Fibroblast of the aortic adventitia (primary cell): ENCODE measurements at regions not wholly inside any gene's neighbourhood (a gene's known extent, or its start where the extent isn't known, plus 50 kb on each side); places are given as distances from the start of the nearest gene placed in this dataset.
"Not testable (repeated sequence)": the region's sequence is repeated elsewhere in the genome, so short reads cannot be mapped to it uniquely, and the experiment has no call there.

Experiments used
- DNase-seq: peaks from one replicate; pipeline ENCODE4 v3.0.0-alpha.2; 2010; ENCODE audit warnings: low read depth
- H3K4me3 ChIP-seq: 2 replicates; pipeline ENCODE4 v1.5.1; 2011; ENCODE audit warnings: low read depth, mild to moderate bottlenecking, control low read depth, low read length, moderate library complexity
- CTCF ChIP-seq: IDR thresholded peaks from 2 replicates; pipeline ENCODE4 v1.5.1; 2011; ENCODE audit warnings: mild to moderate bottlenecking, low read length, control low read depth, inconsistent platforms; ENCODE audit not compliant: insufficient read depth

DNA sequence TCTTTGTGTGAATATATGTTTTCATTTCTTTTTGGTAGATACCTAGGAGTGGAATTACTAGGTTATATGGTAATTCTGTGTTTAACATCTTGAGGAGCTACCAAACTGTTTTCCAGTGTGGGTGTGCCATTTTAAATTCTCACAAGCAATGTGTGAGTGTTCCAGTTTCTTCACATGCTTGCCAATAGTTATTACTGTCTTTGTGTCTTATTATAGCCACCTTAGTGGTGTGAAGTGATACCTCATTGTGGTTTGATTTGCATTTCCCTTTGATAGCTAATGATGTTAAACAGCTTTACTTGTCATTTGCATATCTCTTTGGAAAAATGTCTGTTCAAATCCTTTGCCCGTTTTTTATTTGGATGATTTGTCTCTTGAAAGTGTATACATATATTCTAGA, 513.0 kb downstream of the TMEM38B start:
- no peak overlapping the region for H3K4me3 ChIP-seq
- no peak for TF ChIP-seq CTCF
- no peak for DNase-seq

- TF ChIP-seq CTCF, result no peak
- DNase-seq, result no peak
Measured at GRCh38 chr9:106218427-106218826, 524.1 kb downstream of the TMEM38B start.

GRCh38 chr9:106218854-106219253, 524.5 kb downstream of the TMEM38B start:
- no peak for TF ChIP-seq CTCF
- DNase-seq, result no peak
- no peak overlapping the region for H3K4me3 ChIP-seq

More at GRCh38 chr9:106218427-106218826, 524.1 kb downstream of the TMEM38B start:
- no peak overlapping the region for H3K4me3 ChIP-seq

GRCh38 chr9:106220415-106220814, 526.1 kb downstream of the TMEM38B start:
- no peak for DNase-seq
- no peak overlapping the region for H3K4me3 ChIP-seq
- TF ChIP-seq CTCF, result no peak

DNA sequence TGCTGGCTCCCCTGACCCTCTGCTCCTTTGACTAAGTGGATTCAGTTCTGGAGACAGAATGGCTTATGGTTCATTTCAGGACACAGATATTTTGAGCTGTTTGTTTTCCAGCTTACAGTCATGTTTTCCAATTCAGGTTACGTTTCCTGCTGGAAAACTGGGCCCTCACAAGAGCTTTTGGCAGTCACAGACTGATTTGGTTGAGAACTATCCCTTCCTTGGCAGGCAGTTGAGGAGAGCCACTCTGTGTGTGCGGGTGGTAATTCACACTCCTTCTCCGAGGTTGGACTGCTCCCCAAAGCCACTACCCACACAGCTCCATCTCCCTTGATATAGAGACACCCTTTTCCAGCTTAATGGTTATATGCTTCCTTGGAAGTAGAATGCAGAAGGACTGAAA, 534.5 kb downstream of the TMEM38B start:
- no peak for TF ChIP-seq CTCF
- no peak for DNase-seq

DNA sequence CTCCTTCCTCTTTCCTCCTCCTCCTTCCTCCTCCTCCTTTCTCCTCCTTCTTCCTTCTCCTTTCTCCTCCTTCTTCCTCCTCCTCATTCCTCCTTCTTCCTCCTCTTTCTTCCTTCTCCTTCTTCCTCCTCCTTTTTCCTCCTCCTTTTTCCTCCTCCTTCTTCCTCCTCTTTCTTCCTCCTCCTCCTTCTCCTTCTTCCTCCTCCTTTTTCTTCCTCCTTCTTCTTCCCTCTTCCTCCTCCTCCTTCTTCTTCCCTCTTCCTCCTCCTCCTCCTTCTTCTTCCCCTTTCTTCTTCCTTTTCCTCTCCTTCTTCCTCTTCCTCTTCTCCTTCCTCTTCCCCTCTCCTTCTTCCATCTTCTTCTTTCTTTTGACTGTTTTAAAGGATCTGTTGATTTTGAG, 538.8 kb downstream of the TMEM38B start:
- no peak for TF ChIP-seq CTCF

More for the DNA sequence above, 534.5 kb downstream of the TMEM38B start:
- H3K4me3 ChIP-seq, result no peak overlapping the region

GRCh38 chr9:106260908-106261307, 566.6 kb downstream of the TMEM38B start:
- not testable (repeated sequence) for DNase-seq, H3K4me3 ChIP-seq

More for the DNA sequence above, 538.8 kb downstream of the TMEM38B start:
- DNase-seq, result no peak
- H3K4me3 ChIP-seq, result no peak overlapping the region
